ENCODE measurements at regions not wholly inside any gene's neighbourhood (a gene's known extent, or its start where the extent isn't known, plus 50 kb on each side); places are given as distances from the start of the nearest gene placed in this dataset.

DNA sequence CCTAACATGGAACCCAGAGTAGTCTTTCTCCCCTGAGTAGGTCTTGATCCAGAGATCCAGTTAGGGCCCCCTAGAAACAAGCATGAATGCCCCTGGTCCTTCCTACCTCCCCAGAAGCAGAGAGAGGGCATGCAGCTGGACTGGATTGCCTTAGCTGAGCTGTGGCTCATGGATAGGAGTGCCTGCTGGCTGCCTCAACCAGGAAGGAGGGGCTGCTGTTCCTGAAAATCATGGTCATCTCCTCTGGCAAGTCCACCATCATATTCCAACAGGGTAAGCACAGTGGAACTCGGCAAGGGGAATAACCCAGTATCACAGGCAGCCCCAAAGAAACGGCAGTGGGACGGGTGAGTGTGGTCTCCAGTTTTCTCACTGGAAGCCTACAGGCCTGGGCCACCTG, 53.1 kb upstream of the ENTPD6 start:
- ATAC-seq (no peak), DNase-seq (no peak)
- TF ChIP-seq, protein P1, sequence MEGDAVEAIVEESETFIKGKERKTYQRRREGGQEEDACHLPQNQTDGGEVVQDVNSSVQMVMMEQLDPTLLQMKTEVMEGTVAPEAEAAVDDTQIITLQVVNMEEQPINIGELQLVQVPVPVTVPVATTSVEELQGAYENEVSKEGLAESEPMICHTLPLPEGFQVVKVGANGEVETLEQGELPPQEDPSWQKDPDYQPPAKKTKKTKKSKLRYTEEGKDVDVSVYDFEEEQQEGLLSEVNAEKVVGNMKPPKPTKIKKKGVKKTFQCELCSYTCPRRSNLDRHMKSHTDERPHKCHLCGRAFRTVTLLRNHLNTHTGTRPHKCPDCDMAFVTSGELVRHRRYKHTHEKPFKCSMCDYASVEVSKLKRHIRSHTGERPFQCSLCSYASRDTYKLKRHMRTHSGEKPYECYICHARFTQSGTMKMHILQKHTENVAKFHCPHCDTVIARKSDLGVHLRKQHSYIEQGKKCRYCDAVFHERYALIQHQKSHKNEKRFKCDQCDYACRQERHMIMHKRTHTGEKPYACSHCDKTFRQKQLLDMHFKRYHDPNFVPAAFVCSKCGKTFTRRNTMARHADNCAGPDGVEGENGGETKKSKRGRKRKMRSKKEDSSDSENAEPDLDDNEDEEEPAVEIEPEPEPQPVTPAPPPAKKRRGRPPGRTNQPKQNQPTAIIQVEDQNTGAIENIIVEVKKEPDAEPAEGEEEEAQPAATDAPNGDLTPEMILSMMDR (IDR thresholded peaks at IDR 0.05) = no peak
- Histone ChIP-seq H3K4me3 (no peak overlapping the region), H3K27ac (no peak overlapping the region), H3K4me1 (no peaks in the 10 kb centered on the region), H3K36me3 (no peaks in the 10 kb centered on the region), H3K9me3 (no peaks in the 10 kb centered on the region), H3K27me3 (ENCODE audit: low read depth) (peaks cover 9% of the 10 kb centered on the region)
- intact Hi-C loops (cut with DNase I) = no loop called here

DNA sequence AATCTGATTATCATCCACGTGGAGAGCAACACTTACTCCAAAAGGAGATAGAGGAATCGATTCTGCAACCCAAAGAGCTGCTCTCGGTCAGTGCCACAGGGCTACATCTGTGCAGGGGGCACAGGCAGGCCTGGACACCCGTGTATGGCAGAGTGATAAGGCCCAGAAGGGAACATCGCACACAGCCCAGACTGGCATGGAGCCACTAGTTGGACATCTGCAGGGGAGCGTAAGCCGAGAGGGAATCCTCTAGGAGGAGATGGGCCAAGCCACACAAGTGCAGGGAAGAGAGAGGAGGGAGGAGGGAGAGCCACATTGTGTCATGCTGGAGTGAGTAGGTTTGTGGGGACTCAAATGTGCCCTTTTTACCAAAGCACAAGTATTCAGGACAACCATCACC, 50.4 kb upstream of the ENTPD6 start:
- intact Hi-C loops (cut with DNase I) = no loop called here
- peaks cover 32% of the 10 kb centered on the region for H3K27me3 ChIP-seq (ENCODE audit: low read depth)
- no peak overlapping the region for H3K4me3 ChIP-seq
- H3K9me3 ChIP-seq = no peaks in the 10 kb centered on the region
- DNase-seq = no peak
- no peak for ATAC-seq
- no peaks in the 10 kb centered on the region for H3K36me3 ChIP-seq
- no peak overlapping the region for H3K27ac ChIP-seq
- TF ChIP-seq, protein P1 (IDR thresholded peaks at IDR 0.05) = no peak
- H3K4me1 ChIP-seq = peaks cover 10% of the 10 kb centered on the region

Measured in lower lobe of right lung (tissue), 2 donors.